GM21737 (cell line): ENCODE measurements at regions not wholly inside any gene's neighbourhood (a gene's known extent, or its start where the extent isn't known, plus 50 kb on each side); places are given as distances from the start of the nearest gene placed in this dataset.
"Not testable (repeated sequence)": the region's sequence is repeated elsewhere in the genome, so short reads cannot be mapped to it uniquely, and the experiment has no call there.

Experiments
- ATAC-seq: cut with Tn5 transposase; IDR thresholded peaks from one replicate; pipeline ENCODE4 v1.9.1; 2021; ENCODE audit warnings: mild to moderate bottlenecking, moderate library complexity; ENCODE audit not compliant: unreplicated experiment

GRCh38 chr4:103318327-103318726 is 120.2 kb upstream of the CENPE start:
- ATAC-seq, result no peak

GRCh38 chr4:103308248-103308561 is 110.1 kb upstream of the CENPE start:
- no peak for ATAC-seq

DNA sequence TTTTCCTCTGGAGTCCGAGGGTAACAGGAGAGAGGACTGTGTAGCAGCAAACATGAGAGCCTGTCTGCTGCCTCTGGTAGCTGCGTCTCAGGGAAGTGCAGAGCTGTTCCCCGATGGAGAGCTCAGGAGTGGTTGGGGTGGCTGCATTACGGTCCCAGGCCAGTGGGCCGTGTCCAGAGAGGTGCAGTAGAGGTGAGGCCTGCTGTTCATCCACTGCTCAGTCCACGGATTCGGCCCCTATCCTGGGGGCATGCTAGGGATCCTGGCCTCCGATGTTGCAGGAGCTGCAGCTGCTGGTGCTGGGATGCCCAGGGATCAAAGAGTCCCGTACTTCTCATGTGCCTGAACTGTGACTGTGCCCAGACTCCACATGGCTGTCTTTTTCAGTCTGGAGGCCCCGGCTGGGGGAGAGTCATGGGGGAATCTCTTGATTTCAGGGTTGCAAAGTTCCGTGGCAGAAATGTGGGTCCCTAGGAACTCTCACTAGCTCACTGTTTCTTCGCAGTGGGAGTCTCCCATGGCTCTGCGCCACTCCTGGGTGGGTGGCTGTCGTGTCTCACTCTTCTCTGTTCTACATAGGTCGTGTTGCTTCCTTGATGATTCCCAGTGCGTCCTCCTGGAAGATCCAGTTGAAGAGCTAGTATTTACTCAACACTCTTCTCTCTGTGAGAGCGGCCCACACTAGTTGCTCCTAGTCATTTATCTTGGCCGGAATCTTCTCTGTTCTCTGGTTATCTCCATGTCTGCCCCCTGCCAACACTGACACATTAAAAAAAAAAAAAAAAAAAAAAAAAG is 109.5 kb upstream of the CENPE start:
- ATAC-seq, result no peak

GRCh38 chr4:103306870-103307375 is 108.8 kb upstream of the CENPE start:
- ATAC-seq, result no peak

DNA sequence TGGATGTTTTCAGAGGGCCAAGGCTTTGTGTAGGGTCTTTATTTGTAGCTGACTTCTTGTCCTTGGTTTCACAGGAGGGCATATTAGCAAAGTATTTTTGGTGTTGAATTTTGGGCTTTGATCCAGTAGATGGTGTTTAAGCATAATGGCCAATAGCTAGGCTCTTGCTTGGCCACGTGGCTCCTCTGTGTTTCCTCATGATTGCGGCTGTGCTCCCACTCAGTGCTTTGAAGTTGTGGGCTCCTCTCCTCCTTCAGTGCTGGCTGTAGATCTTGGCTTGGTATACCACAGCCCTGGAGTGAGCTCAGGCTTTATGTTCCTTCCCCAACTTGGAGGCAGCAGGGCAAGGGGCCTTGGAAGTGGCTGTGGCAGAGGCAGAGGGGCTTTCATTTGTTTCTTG is 107.2 kb upstream of the CENPE start:
- no peak for ATAC-seq

DNA sequence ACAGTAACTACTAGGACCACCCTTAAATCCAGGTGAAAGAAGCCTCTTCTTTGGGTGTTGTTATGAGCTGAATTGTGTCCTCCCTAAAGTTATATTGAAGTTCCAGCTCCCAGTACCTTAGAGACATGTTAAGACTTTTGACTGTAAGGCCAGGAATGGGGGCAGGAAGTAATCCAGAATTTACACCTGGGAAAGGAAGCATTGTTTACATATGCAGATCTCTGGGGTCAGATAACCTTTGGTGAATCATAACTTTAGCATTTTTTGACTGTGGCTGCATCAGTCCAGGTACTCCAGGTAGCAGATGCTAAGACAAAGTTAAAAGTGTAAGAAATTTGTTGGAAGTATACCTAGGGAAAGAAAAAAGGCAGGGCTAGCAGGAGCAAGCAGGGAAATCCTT is 104.9 kb upstream of the CENPE start:
- ATAC-seq, result no peak

- ATAC-seq, result no peak
These were observed 94.8 kb upstream of the CENPE start for GRCh38 chr4:103292959-103293358.

GRCh38 chr4:103292373-103292772 is 94.2 kb upstream of the CENPE start:
- ATAC-seq, result no peak

DNA sequence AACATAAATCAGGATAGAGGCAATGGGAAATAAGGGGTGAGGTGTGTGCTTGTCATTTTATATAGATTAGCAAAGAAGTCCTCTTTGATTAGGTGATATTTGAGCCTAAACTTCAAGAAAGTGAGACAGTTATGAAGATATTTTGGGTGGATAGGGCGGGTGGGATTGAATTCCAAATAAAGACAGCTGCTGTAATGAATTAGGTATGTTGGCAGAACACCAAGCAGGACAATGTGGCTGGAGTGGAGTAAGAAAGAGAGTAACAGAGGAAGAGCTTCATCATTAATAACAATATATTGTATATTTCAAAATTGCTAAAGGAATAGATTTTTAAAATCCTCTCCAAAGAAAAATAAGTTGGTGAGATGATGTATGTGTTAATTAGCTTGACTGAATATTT is 91.0 kb upstream of the CENPE start:
- ATAC-seq, result no peak

DNA sequence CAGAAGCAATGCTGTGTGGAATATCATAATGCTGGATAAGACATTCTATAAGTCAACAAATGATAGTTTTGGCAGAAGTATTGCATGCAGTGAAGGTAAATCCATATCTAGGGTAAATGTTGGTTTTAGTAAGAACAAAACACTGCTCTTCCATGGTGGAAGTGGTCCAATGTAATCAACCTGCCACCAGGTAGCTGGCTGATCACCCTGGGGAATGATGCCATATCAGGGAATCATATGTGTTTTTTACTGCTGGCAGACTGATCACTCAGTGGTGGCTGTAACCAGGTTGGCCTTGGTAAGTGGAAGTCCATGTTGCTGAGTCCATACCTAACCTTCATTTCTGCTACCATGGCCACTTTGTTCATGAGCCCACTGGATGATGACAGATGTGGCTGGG is 74.0 kb upstream of the CENPE start:
- no peak for ATAC-seq

DNA sequence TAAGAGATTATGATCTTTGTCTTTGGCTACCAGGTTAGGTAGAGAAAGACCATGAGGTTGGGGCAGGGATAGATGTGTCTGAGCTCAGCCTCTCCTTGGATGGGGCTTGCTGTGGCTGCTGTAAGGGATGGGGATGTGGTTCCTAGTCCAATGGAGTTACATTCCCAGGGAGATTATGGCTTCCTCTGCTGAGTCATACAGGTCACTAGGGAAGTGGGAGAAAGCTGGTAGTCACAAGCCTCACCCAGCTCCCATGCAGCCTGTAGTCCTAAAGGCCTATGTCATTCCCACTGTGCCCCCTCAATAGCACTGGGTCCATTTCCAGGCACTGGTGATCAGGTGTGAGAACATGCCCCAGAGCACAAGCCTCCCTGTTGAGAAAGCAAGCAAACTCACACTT is 70.6 kb upstream of the CENPE start:
- ATAC-seq, result no peak

DNA sequence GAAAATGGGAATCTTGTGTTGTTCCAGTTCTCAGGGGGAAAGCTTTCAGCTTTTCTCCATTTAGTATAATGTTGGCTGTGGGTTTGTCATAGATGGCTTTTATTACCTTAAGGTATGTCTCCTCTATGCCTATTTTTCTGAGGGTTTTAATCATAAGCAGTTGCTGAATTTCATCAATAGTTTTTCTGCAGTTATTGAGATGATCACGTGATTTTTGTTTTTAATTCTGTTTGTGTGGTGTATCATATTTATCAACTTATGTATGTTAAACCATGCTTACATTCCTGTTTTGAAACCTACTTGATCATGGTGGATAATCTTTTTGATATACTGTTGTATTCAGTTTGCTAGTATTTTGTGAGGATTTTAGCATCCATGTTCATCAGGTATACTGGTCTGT is 66.8 kb upstream of the CENPE start:
- no peak for ATAC-seq

GRCh38 chr4:103256068-103256467 is 57.9 kb upstream of the CENPE start:
- not testable (repeated sequence) for ATAC-seq
